Fibroblast of pulmonary artery (primary cell): ENCODE measurements at regions not wholly inside any gene's neighbourhood (a gene's known extent, or its start where the extent isn't known, plus 50 kb on each side); places are given as distances from the start of the nearest gene placed in this dataset.

ENCODE experiments used
- DNase-seq: peaks from one replicate; pipeline ENCODE4 v3.0.0-alpha.2; 2010; ENCODE audit warnings: low read depth
- H3K4me3 ChIP-seq: replicated peaks from 2 replicates; pipeline ENCODE4 v1.5.1; 2011; ENCODE audit warnings: low read depth, mild to moderate bottlenecking, control low read depth, low read length, moderate library complexity
- TF ChIP-seq, protein P1 (sequence below): IDR thresholded peaks from 2 replicates; pipeline ENCODE4 v1.5.1; 2011; ENCODE audit warnings: mild to moderate bottlenecking, control low read depth, low read length, inconsistent platforms; ENCODE audit errors: missing control alignments

DNA sequence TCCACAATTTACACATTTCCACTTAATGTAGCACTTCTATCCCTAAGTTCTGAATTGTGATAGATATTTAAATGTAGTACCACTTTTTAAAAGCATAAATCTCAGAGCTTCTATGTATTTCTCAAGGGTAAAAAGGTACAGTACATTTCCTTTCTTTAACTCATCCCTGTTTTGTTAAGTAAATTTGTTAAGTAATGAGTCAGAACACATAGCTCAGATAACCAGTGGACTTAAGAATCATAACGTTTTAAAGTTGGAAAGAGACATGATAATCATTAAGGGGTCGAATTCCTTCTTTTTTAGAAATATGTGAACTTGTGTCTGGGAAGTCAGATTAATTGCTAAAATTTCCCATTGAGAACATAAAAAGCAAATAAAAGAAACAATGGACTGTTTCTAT, 810.2 kb upstream of the NUDT12 start:
- DNase-seq, result peak; percentile 4
- TF ChIP-seq, protein P1, sequence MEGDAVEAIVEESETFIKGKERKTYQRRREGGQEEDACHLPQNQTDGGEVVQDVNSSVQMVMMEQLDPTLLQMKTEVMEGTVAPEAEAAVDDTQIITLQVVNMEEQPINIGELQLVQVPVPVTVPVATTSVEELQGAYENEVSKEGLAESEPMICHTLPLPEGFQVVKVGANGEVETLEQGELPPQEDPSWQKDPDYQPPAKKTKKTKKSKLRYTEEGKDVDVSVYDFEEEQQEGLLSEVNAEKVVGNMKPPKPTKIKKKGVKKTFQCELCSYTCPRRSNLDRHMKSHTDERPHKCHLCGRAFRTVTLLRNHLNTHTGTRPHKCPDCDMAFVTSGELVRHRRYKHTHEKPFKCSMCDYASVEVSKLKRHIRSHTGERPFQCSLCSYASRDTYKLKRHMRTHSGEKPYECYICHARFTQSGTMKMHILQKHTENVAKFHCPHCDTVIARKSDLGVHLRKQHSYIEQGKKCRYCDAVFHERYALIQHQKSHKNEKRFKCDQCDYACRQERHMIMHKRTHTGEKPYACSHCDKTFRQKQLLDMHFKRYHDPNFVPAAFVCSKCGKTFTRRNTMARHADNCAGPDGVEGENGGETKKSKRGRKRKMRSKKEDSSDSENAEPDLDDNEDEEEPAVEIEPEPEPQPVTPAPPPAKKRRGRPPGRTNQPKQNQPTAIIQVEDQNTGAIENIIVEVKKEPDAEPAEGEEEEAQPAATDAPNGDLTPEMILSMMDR, result no peak
- H3K4me3 ChIP-seq, result no peak overlapping the region

DNA sequence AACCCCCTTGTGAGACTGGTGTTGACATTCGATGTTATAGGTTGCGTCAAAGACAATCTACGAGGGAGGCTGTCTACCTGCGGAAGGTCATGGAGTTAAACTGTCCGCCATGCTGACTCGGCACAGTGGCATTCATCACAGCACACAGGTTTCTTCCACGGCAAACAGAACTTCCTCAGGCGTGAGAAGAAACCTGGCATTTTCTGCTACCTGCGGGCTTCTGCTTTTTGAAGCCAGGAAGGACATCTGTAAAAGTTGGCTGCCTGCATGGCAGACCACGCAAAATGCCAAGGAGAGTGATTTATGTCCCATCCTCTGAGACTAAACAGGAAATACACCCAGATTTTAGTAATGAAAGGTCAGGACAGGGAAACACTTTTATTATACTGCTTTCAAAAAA, 809.8 kb upstream of the NUDT12 start:
- TF ChIP-seq, protein P1, result no peak

DNA sequence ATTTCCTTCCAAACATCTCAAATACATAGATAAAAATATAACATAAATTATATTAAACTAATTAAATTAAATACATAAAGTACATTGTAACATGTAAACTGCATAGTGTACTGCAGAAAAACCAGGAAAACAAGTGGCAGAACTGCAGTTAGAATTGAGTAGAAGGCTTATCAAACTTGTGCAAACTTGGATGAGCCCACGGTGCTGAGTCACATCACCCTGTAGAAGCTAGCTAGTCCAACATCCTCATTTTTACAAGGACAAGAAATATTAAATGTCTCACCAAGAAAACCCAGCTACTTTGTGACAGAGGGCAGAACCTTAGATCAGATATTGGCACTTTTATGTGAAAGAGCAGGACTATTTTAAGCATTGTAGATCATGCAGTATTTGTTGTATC, 807.9 kb upstream of the NUDT12 start:
- TF ChIP-seq, protein P1, result no peak
- no peak overlapping the region for H3K4me3 ChIP-seq
- peak; percentile 20 for DNase-seq

More for the DNA sequence above, 809.8 kb upstream of the NUDT12 start:
- no peak for DNase-seq
- no peak overlapping the region for H3K4me3 ChIP-seq

- TF ChIP-seq, protein P1, result no peak
- no peak for DNase-seq
- H3K4me3 ChIP-seq, result no peak overlapping the region
Observed at GRCh38 chr5:104367978-104368377, 805.4 kb upstream of the NUDT12 start.

DNA sequence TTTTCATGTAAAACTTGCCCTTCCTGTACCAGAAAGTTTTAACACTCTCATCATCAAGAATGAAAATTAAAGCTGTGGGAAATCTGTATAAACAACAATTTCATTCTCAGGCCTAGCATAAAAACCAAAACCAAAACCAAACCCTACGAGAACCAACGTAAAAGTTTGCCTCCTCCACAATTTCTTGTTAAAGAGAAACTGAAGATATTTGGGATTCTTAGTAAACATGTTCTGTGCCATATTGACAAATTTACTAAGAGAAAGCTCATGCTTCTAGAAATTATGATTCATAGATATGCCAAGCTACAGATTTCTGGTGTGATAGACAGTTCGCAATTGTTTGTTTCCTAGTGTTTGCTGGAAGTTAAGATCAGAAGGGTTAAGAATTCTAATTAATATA, 801.0 kb upstream of the NUDT12 start:
- H3K4me3 ChIP-seq, result no peak overlapping the region
- DNase-seq, result no peak
- TF ChIP-seq, protein P1, result no peak

DNA sequence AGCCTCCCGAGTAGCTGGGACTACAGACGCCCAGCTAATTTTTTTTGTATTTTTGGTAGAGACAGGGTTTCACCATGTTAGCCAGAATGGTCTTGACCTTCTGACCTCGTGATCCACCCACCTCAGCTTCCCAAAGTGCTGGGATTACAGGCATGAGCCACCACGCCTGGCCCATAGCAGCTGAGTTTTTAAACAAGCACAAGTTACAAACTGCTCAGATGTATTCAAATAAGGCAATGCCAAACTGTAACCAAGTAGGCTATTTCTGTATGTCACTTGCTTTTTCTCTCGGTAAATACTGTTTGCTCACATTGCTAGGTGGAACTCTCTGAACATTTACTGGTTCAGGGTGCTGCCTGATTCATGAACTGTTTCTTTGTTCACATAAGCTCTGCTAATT, 799.3 kb upstream of the NUDT12 start:
- DNase-seq, result no peak
- TF ChIP-seq, protein P1, result no peak
- H3K4me3 ChIP-seq, result no peak overlapping the region

GRCh38 chr5:104355350-104355749, 792.8 kb upstream of the NUDT12 start:
- TF ChIP-seq, protein P1, result no peak
- no peak overlapping the region for H3K4me3 ChIP-seq
- no peak for DNase-seq
